NCI-H1105 (cell line): ENCODE measurements at regions not wholly inside any gene's neighbourhood (a gene's known extent, or its start where the extent isn't known, plus 50 kb on each side); places are given as distances from the start of the nearest gene placed in this dataset.
"Not testable (repeated sequence)": the region's sequence is repeated elsewhere in the genome, so short reads cannot be mapped to it uniquely, and the experiment has no call there.

Experiments used
- DNase-seq: peaks from one replicate; lab custom pipeline; 2025; lab: John Stamatoyannopoulos, UW

- no peak for DNase-seq
Measured at GRCh38 chr5:107772418-107773310, 101.9 kb upstream of the EFNA5 start.

- no peak for DNase-seq
Measured at GRCh38 chr5:107771926-107772325, 101.2 kb upstream of the EFNA5 start.

GRCh38 chr5:107770051-107770450 lies 99.3 kb upstream of the EFNA5 start:
- no peak for DNase-seq

GRCh38 chr5:107769519-107769918 lies 98.8 kb upstream of the EFNA5 start:
- DNase-seq: no peak

- no peak for DNase-seq
Measured at GRCh38 chr5:107766972-107767371, 96.2 kb upstream of the EFNA5 start.

- no peak for DNase-seq
Measured at GRCh38 chr5:107766439-107766838, 95.7 kb upstream of the EFNA5 start.

- no peak for DNase-seq
Measured at GRCh38 chr5:107765805-107766063, 95.0 kb upstream of the EFNA5 start.

GRCh38 chr5:107764976-107765804 lies 94.5 kb upstream of the EFNA5 start:
- DNase-seq: no peak

GRCh38 chr5:107764282-107764681 lies 93.5 kb upstream of the EFNA5 start:
- DNase-seq: no peak

- DNase-seq: no peak
Measured at GRCh38 chr5:107753427-107753826, 82.7 kb upstream of the EFNA5 start.

GRCh38 chr5:107744418-107745330 lies 73.9 kb upstream of the EFNA5 start:
- no peak for DNase-seq

- no peak for DNase-seq
Measured at GRCh38 chr5:107743373-107744000, 72.8 kb upstream of the EFNA5 start.

GRCh38 chr5:107739661-107740060 lies 68.9 kb upstream of the EFNA5 start:
- DNase-seq: no peak

GRCh38 chr5:107736638-107737037 lies 65.9 kb upstream of the EFNA5 start:
- no peak for DNase-seq

- not testable (repeated sequence) for DNase-seq
Measured at GRCh38 chr5:107736089-107736488, 65.4 kb upstream of the EFNA5 start.

- DNase-seq: no peak
Measured at GRCh38 chr5:107735558-107735957, 64.8 kb upstream of the EFNA5 start.

GRCh38 chr5:107726896-107727295 lies 56.2 kb upstream of the EFNA5 start:
- no peak for DNase-seq

GRCh38 chr5:107724642-107725041 lies 53.9 kb upstream of the EFNA5 start:
- DNase-seq: no peak

- DNase-seq: not testable (repeated sequence)
Measured at GRCh38 chr5:107721241-107721640, 50.5 kb upstream of the EFNA5 start.
